ENCODE measurements at regions not wholly inside any gene's neighbourhood (a gene's known extent, or its start where the extent isn't known, plus 50 kb on each side); places are given as distances from the start of the nearest gene placed in this dataset.

DNA sequence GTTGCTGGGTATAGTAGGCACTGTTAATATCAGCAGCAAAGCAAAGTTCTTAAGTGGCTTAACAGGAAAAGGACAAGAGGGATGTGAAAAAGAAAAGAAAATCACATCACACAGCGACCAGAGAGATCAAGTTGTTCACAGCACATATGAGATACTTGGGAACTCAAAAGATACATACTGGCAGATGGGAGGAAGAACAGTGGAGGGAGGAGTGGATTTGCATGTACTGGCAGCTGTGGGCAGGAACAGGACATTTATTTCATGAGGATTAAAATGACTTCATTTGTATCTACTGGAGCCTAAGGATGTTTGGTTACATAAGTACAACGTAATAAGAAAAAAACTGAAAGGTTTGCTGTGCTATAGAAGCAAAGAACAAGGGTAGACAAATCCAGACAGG is 136.5 kb upstream of the IFNG-AS1 start:
- Histone ChIP-seq H3K4me2 (ENCODE audit: low read depth, low read length, poor library complexity, severe bottlenecking) (no peak overlapping the region), H3K4me3 (ENCODE audit: insufficient read depth, low read length, poor library complexity, severe bottlenecking) (no peak overlapping the region), H3K79me2 (ENCODE audit: insufficient read depth, low read length) (no peaks in the 10 kb centered on the region), H3K9ac (ENCODE audit: low read length) (no peak overlapping the region), H2AFZ (ENCODE audit: low read depth, low read length, severe bottlenecking) (no peak overlapping the region), H3K9me2 (replicated peaks; ENCODE audit: insufficient read depth, low read length) (no peaks in the 10 kb centered on the region), H3F3A (ENCODE audit: insufficient read depth) (no peaks in the 10 kb centered on the region), H3K27ac (ENCODE audit: low read depth, low read length) (no peak overlapping the region), H3K27me3 (ENCODE audit: low read length) (no peaks in the 10 kb centered on the region), H4K20me1 (ENCODE audit: low read depth, low read length) (no peaks in the 10 kb centered on the region), H3K36me3 (ENCODE audit: low read length) (no peaks in the 10 kb centered on the region), H3K9me3 (ENCODE audit: insufficient read depth, low read length) (no peaks in the 10 kb centered on the region)
- no peak for TF ChIP-seq EZH2phosphoT487 (conservative IDR thresholded peaks at IDR 0.05; ENCODE audit: low read length)
- TF ChIP-seq CTCF (IDR thresholded peaks at IDR 0.05; ENCODE audit: insufficient read depth, low read length, poor library complexity, severe bottlenecking): no peak

DNA sequence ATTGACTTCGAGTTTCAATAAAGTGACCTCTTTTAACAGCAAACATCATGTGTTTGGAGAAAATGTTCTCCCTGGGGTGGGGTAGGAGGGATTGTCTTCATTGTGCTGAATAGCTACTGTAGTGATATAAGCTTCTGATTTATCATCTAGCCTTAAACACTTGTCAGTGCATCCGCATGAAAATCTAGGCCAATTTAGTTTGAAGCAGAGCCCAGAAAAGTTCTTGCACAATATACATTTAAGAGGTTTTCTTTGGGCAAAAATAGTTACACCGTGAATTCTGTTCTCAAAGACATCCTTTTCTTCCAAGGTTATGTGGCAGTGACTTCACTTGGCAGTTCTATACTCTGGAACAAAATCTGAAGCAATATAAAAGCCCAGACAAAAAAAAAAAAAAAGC is 136.0 kb upstream of the IFNG-AS1 start:
- TF ChIP-seq EZH2phosphoT487 (conservative IDR thresholded peaks at IDR 0.05; ENCODE audit: low read length) (no peak), CTCF (IDR thresholded peaks at IDR 0.05; ENCODE audit: insufficient read depth, low read length, poor library complexity, severe bottlenecking) (no peak)
- Histone ChIP-seq H3K4me2 (ENCODE audit: low read depth, low read length, poor library complexity, severe bottlenecking) (no peak overlapping the region), H3K9me3 (ENCODE audit: insufficient read depth, low read length) (no peaks in the 10 kb centered on the region), H3K27me3 (ENCODE audit: low read length) (no peaks in the 10 kb centered on the region), H2AFZ (ENCODE audit: low read depth, low read length, severe bottlenecking) (no peak overlapping the region), H4K20me1 (ENCODE audit: low read depth, low read length) (no peaks in the 10 kb centered on the region), H3F3A (ENCODE audit: insufficient read depth) (no peaks in the 10 kb centered on the region), H3K9ac (ENCODE audit: low read length) (no peak overlapping the region), H3K4me3 (ENCODE audit: insufficient read depth, low read length, poor library complexity, severe bottlenecking) (no peak overlapping the region), H3K79me2 (ENCODE audit: insufficient read depth, low read length) (no peaks in the 10 kb centered on the region), H3K27ac (ENCODE audit: low read depth, low read length) (no peak overlapping the region), H3K36me3 (ENCODE audit: low read length) (no peaks in the 10 kb centered on the region), H3K9me2 (replicated peaks; ENCODE audit: insufficient read depth, low read length) (no peaks in the 10 kb centered on the region)

- Histone ChIP-seq H3F3A (ENCODE audit: insufficient read depth) (no peaks in the 10 kb centered on the region), H2AFZ (ENCODE audit: low read depth, low read length, severe bottlenecking) (no peak overlapping the region), H3K4me3 (ENCODE audit: insufficient read depth, low read length, poor library complexity, severe bottlenecking) (no peak overlapping the region), H3K79me2 (ENCODE audit: insufficient read depth, low read length) (no peaks in the 10 kb centered on the region), H3K9ac (ENCODE audit: low read length) (no peak overlapping the region), H3K4me2 (ENCODE audit: low read depth, low read length, poor library complexity, severe bottlenecking) (no peak overlapping the region), H3K27ac (ENCODE audit: low read depth, low read length) (no peak overlapping the region), H3K36me3 (ENCODE audit: low read length) (no peaks in the 10 kb centered on the region), H4K20me1 (ENCODE audit: low read depth, low read length) (no peaks in the 10 kb centered on the region), H3K27me3 (ENCODE audit: low read length) (no peaks in the 10 kb centered on the region), H3K9me2 (replicated peaks; ENCODE audit: insufficient read depth, low read length) (no peaks in the 10 kb centered on the region), H3K9me3 (ENCODE audit: insufficient read depth, low read length) (no peaks in the 10 kb centered on the region)
- no peak for TF ChIP-seq EZH2phosphoT487 (conservative IDR thresholded peaks at IDR 0.05; ENCODE audit: low read length)
- TF ChIP-seq CTCF (IDR thresholded peaks at IDR 0.05; ENCODE audit: insufficient read depth, low read length, poor library complexity, severe bottlenecking): no peak
Observed at GRCh38 chr12:67854351-67854750, 134.9 kb upstream of the IFNG-AS1 start.

- Histone ChIP-seq H3K27ac (ENCODE audit: low read depth, low read length) (no peak overlapping the region), H2AFZ (ENCODE audit: low read depth, low read length, severe bottlenecking) (no peak overlapping the region), H3K4me2 (ENCODE audit: low read depth, low read length, poor library complexity, severe bottlenecking) (no peak overlapping the region), H3K9me2 (replicated peaks; ENCODE audit: insufficient read depth, low read length) (no peaks in the 10 kb centered on the region), H3K4me3 (ENCODE audit: insufficient read depth, low read length, poor library complexity, severe bottlenecking) (no peak overlapping the region), H3K9ac (ENCODE audit: low read length) (no peak overlapping the region), H4K20me1 (ENCODE audit: low read depth, low read length) (no peaks in the 10 kb centered on the region), H3K79me2 (ENCODE audit: insufficient read depth, low read length) (no peaks in the 10 kb centered on the region), H3K27me3 (ENCODE audit: low read length) (no peaks in the 10 kb centered on the region), H3K9me3 (ENCODE audit: insufficient read depth, low read length) (no peaks in the 10 kb centered on the region), H3K36me3 (ENCODE audit: low read length) (no peaks in the 10 kb centered on the region), H3F3A (ENCODE audit: insufficient read depth) (no peaks in the 10 kb centered on the region)
- no peak for TF ChIP-seq CTCF (IDR thresholded peaks at IDR 0.05; ENCODE audit: insufficient read depth, low read length, poor library complexity, severe bottlenecking)
- TF ChIP-seq EZH2phosphoT487 (conservative IDR thresholded peaks at IDR 0.05; ENCODE audit: low read length): no peak
Observed at GRCh38 chr12:67855103-67855502, 134.1 kb upstream of the IFNG-AS1 start.

Measured in SU-DHL-6 (cell line).